Keratinocyte (primary cell): ENCODE measurements at regions not wholly inside any gene's neighbourhood (a gene's known extent, or its start where the extent isn't known, plus 50 kb on each side); places are given as distances from the start of the nearest gene placed in this dataset.

Experiments used
- EZH2 ChIP-seq: IDR thresholded peaks from one replicate; pipeline ENCODE4 v1.6.1; 2012; ENCODE audit warnings: inconsistent platforms, mild to moderate bottlenecking, low read length, moderate library complexity
- TF ChIP-seq, protein P1 (sequence below), 3 experiments: IDR thresholded peaks in 1 of 3; conservative IDR thresholded peaks in 1 of 3; optimal IDR thresholded peaks in 1 of 3; 2 replicates in 2 of 3; 3 replicates in 1 of 3; pipeline versions ENCODE3 to v1.5.1; 2011; ENCODE audit warnings: low read length in 3 of 3, mild to moderate bottlenecking in 3 of 3, moderate library complexity in 2 of 3, control low read depth in 1 of 3, inconsistent platforms in 1 of 3; ENCODE audit not compliant: insufficient read depth in 2 of 3; ENCODE audit errors: extremely low read depth in 1 of 3

GRCh38 chr10:78924319-78925003, 144.3 kb upstream of the ZMIZ1 start:
- TF ChIP-seq, protein P1, sequence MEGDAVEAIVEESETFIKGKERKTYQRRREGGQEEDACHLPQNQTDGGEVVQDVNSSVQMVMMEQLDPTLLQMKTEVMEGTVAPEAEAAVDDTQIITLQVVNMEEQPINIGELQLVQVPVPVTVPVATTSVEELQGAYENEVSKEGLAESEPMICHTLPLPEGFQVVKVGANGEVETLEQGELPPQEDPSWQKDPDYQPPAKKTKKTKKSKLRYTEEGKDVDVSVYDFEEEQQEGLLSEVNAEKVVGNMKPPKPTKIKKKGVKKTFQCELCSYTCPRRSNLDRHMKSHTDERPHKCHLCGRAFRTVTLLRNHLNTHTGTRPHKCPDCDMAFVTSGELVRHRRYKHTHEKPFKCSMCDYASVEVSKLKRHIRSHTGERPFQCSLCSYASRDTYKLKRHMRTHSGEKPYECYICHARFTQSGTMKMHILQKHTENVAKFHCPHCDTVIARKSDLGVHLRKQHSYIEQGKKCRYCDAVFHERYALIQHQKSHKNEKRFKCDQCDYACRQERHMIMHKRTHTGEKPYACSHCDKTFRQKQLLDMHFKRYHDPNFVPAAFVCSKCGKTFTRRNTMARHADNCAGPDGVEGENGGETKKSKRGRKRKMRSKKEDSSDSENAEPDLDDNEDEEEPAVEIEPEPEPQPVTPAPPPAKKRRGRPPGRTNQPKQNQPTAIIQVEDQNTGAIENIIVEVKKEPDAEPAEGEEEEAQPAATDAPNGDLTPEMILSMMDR (optimal IDR thresholded peaks at IDR 0.05 in 1 of 3, IDR thresholded peaks at IDR 0.05 in 1 of 3, conservative IDR thresholded peaks at IDR 0.05 in 1 of 3; ENCODE audit: extremely low read depth in 1 of 3, insufficient read depth in 2 of 3, low read length in 3 of 3) = no peak
- no peak for TF ChIP-seq EZH2
